WI38 (cell line): ENCODE measurements at regions not wholly inside any gene's neighbourhood (a gene's known extent, or its start where the extent isn't known, plus 50 kb on each side); places are given as distances from the start of the nearest gene placed in this dataset.

Experiments
- H3K4me3 ChIP-seq: 2 replicates; pipeline ENCODE4 v1.5.1; 2011; ENCODE audit warnings: low read depth, mild to moderate bottlenecking, control low read depth, low read length
- CTCF ChIP-seq: IDR thresholded peaks from 2 replicates; pipeline ENCODE4 v1.5.1; 2012; ENCODE audit warnings: low read depth, mild to moderate bottlenecking, control low read depth, low read length

DNA sequence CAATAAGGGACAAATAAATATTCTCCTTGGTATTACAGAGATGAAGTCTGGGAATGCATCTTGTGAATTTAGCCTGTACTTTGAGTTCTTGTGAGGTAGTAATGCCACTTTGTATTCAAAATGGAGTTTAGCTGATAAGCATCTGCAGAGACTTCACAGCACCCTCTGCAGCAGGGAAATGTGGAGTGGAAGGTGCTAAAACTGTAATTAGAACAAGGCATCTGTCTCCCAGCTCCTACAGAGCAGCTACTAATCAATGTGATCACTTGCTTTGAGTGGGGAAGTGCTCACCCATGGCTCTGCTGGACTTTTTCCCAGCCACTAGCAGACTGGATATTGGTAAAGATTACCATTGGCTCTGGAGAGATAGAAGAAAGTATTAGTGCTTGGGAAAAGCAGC lies 56.2 kb upstream of the TMEFF2 start:
- no peak for TF ChIP-seq CTCF
- H3K4me3 ChIP-seq: no peak overlapping the region

DNA sequence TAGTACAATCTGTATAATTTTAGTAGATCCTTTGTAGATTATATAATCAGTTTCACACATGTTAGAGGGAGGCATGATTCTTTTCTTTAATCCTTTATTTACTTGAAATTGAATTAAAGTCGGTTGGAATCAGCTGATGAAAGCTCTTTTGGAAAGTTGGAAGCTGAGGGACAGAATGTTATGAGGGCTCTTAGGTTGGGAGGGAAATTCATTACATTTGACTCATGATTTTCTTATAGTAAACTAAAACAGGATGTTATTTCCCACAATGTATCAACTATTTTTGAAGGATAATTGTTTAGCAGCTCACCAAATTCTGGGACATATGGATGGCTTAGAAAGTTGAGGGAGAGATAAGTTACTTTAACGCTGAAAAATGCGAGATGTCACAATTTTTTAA lies 52.7 kb upstream of the TMEFF2 start:
- no peak for TF ChIP-seq CTCF
- no peak overlapping the region for H3K4me3 ChIP-seq

- no peak overlapping the region for H3K4me3 ChIP-seq
- no peak for TF ChIP-seq CTCF
Measured at GRCh38 chr2:192246297-192246696, 51.6 kb upstream of the TMEFF2 start.

GRCh38 chr2:192245329-192245728 lies 50.6 kb upstream of the TMEFF2 start:
- no peak for TF ChIP-seq CTCF
- H3K4me3 ChIP-seq: no peak overlapping the region
